ENCODE measurements at regions not wholly inside any gene's neighbourhood (a gene's known extent, or its start where the extent isn't known, plus 50 kb on each side); places are given as distances from the start of the nearest gene placed in this dataset.
"Not testable (repeated sequence)": the region's sequence is repeated elsewhere in the genome, so short reads cannot be mapped to it uniquely, and the experiment has no call there.

DNA sequence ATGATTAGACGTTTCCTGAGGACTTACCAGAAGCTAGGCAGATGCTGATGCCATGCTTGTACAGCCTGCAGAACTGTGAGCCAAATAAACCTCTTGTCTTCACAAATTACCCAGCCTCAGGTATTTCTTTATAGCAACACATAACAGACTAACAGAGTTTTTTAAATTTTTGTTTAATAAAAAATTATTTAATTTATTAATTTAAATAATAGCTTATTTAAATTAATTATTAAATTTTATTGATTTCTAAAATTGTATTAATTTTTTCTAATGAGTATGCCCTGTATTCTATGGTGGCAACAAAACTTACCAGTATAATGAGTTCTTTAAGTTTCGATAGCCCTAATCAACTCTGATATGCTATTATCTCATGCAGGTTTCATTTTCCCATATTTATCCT is 259.8 kb downstream of the IKZF2 start:
- no peak overlapping the region for H3K4me3 ChIP-seq (ENCODE audit: control insufficient read depth, low read depth, low read length)
- TF ChIP-seq, protein P1, sequence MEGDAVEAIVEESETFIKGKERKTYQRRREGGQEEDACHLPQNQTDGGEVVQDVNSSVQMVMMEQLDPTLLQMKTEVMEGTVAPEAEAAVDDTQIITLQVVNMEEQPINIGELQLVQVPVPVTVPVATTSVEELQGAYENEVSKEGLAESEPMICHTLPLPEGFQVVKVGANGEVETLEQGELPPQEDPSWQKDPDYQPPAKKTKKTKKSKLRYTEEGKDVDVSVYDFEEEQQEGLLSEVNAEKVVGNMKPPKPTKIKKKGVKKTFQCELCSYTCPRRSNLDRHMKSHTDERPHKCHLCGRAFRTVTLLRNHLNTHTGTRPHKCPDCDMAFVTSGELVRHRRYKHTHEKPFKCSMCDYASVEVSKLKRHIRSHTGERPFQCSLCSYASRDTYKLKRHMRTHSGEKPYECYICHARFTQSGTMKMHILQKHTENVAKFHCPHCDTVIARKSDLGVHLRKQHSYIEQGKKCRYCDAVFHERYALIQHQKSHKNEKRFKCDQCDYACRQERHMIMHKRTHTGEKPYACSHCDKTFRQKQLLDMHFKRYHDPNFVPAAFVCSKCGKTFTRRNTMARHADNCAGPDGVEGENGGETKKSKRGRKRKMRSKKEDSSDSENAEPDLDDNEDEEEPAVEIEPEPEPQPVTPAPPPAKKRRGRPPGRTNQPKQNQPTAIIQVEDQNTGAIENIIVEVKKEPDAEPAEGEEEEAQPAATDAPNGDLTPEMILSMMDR (conservative IDR thresholded peaks at IDR 0.05; ENCODE audit: control insufficient read depth, insufficient read depth, low read depth, low read length) = no peak
- DNase-seq (ENCODE audit: low read depth) = no peak

DNA sequence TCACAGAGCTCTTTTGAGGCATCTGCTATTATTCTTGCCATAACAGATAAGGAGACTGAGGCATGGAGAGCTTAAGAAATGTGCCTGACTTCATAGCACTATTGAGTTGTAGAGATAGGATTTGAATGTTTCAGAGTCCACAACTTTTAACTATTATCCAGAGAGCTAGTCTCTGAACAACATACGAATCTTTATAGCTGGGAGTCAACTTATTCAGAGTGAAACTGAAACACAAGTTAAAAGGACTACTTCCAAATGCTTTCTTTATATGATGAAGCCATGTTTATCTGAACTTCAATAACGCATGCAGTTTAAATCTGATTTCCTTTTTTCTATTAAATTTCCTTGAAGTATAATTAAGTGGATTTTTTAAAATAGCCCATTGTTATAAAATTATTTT is 268.8 kb downstream of the IKZF2 start:
- no peak overlapping the region for H3K4me3 ChIP-seq (ENCODE audit: control insufficient read depth, low read depth, low read length)
- TF ChIP-seq, protein P1 (conservative IDR thresholded peaks at IDR 0.05; ENCODE audit: control insufficient read depth, insufficient read depth, low read depth, low read length) = no peak
- no peak for DNase-seq (ENCODE audit: low read depth)

DNA sequence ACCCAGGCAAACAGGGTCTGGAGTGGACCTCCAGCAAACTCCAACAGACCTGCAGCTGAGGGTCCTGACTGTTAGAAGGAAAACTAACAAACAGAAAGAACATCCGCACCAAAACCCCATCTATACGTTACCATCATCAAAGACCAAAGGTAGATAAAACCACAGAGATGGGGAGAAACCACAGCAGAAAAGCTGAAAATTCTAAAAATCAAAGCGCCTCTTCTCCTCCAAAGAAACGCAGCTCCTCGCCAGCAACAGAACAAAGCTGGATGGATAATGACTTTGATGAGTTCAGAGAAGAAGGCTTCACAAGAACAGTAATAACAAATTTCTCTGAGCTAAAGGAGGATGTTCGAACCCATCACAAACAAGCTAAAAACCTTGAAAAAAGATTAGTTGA is 274.9 kb downstream of the IKZF2 start:
- H3K4me3 ChIP-seq (ENCODE audit: control insufficient read depth, low read depth, low read length); DNase-seq (ENCODE audit: low read depth): not testable (repeated sequence)

DNA sequence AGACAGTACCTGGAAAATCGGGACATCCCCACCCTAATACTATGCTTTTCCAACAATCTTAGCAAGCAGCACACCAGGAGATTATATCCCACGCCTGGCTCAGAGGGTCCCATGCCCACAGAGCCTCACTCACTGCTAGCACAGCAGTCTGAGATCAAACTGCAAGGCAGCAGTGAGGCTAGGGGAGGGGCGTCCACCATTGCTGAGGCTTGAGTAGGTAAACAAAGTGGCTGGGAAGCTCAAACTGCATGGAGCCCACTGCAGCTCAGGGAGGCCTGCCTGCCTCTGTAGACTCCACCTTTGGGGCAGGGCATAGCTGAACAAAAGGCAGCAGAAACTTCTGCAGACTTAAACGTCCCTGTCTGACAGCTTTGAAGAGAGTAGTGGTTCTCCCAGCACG is 275.5 kb downstream of the IKZF2 start:
- not testable (repeated sequence) for H3K4me3 ChIP-seq (ENCODE audit: control insufficient read depth, low read depth, low read length); DNase-seq (ENCODE audit: low read depth)

DNA sequence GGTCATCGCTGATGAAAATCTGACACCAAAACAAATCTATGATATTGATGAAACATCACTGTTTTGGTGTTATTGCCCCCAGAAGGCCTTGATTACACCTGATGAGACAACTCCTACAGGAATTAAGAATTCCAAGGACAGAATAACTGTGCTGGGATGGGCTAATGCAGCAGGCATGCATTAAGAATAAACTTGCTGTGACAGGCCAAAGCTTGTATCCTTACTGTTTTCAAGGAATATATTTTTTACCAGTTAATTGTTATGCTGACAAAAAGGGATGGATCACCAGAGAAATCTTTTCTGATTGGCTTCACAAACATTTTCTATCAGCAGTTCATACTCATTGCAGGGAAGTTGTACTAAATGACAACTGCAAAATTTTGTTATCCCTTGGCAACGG is 278.2 kb downstream of the IKZF2 start:
- DNase-seq (ENCODE audit: low read depth) = no peak
- H3K4me3 ChIP-seq (ENCODE audit: control insufficient read depth, low read depth, low read length) = no peak overlapping the region
- TF ChIP-seq, protein P1 (conservative IDR thresholded peaks at IDR 0.05; ENCODE audit: control insufficient read depth, insufficient read depth, low read depth, low read length) = no peak

DNA sequence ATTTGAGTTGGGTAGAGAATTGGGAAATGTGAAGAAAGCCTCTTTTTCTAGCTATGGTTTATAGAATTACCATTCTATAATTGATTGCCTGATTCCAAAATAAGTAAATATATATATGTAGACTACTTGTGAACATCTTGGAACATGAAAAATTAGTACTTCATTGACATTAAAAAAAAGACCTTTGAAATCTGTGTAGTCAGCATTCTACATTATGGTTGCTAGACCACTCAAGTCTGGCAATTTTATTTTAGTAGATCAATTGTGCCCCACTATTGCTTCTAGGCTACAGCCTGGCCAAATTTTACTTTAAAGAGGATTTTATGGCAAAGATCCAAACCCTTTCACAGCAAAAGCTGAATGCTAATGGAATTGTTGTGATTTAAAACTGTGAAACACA is 279.8 kb downstream of the IKZF2 start:
- TF ChIP-seq, protein P1 (conservative IDR thresholded peaks at IDR 0.05; ENCODE audit: control insufficient read depth, insufficient read depth, low read depth, low read length) = no peak
- DNase-seq (ENCODE audit: low read depth) = no peak
- H3K4me3 ChIP-seq (ENCODE audit: control insufficient read depth, low read depth, low read length) = no peak overlapping the region

DNA sequence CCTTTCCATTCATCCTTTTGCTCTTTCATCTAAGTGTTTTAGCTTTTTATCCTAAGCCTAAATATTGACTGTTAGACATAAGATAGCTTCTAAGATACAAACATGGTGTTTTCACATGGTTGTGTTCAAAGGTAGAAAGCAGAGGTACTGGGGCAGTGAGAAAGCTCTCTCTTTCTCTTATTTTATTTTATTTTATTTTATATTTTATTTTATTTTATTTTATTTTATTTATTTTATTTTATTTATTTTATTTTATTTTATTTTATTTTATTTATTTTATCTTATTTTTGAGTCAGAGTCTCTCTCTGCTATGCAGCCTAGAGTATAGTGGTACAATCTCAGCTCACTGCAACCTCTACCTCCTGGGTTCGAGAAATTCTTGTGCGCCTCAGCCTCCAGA is 287.2 kb downstream of the IKZF2 start:
- DNase-seq (ENCODE audit: low read depth) = no peak
- TF ChIP-seq, protein P1 (conservative IDR thresholded peaks at IDR 0.05; ENCODE audit: control insufficient read depth, insufficient read depth, low read depth, low read length) = no peak
- H3K4me3 ChIP-seq (ENCODE audit: control insufficient read depth, low read depth, low read length) = no peak overlapping the region

DNA sequence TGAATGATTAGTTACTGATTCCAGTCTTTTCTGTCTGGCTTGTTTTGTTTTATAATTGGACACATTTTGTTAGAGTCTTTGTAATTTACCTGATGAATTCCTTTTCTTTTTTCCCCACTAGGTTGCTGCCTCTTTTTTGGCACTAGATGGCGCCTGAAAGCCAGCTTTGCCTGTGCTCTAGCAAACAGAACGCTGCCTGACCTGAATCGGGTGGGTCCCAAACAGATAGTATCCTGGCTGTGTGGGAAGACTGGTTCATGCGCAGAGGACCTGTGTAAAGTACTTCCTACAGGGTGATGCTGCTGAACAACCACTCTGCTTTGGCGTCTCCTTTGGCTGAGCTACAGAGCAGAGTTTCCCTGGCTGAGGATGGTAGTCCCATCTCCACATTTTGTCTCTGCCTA is 288.2 kb downstream of the IKZF2 start:
- peak; percentile 59 for DNase-seq (ENCODE audit: low read depth)
- H3K4me3 ChIP-seq (ENCODE audit: control insufficient read depth, low read depth, low read length) = no peak overlapping the region
- TF ChIP-seq, protein P1 (conservative IDR thresholded peaks at IDR 0.05; ENCODE audit: control insufficient read depth, insufficient read depth, low read depth, low read length) = peak; percentile 67

All from fibroblast of mammary gland (primary cell).